Stimulated activated CD8-positive, alpha-beta memory T cell treated with anti-CD3 and anti-CD28 coated beads, Interleukin-2, amount 100 ng/mL, for 1 hour (primary cell): ENCODE measurements at regions not wholly inside any gene's neighbourhood (a gene's known extent, or its start where the extent isn't known, plus 50 kb on each side); places are given as distances from the start of the nearest gene placed in this dataset.

Source experiments
- DNase-seq, 2 donors: peaks; one replicate each; pipeline ENCODE4 v3.0.0-alpha.2; 2020; ENCODE audit warnings: low read depth in 2 of 2

GRCh38 chr6:4192173-4192572, 56.8 kb upstream of the ECI2 start:
- DNase-seq, result no peak

- no peak for DNase-seq
Observed at GRCh38 chr6:4191271-4191721, 55.9 kb upstream of the ECI2 start.

GRCh38 chr6:4189249-4189648, 53.9 kb upstream of the ECI2 start:
- DNase-seq, result no peak

GRCh38 chr6:4188801-4189200, 53.4 kb upstream of the ECI2 start:
- no peak for DNase-seq

DNA sequence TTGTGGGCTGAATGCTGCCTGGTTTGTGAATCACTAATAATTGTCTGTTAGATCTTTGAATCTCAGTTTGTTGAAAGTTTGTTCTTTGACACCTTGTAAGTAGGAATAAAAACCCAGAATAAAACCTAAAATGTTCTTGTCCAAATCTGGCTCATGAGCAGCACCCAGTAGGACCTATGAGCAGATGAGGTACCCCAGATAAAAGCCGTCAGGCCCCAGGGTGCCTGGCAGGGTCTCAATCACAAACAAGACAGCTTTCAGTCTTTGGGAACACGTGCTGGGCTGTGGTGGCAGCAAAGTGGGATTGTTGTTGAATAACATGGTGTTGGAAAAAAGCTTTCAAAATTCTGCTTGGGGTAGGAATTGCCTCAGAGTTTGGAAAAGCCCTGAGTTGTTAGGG, 52.1 kb upstream of the ECI2 start:
- DNase-seq, result no peak

GRCh38 chr6:4186385-4186784, 51.0 kb upstream of the ECI2 start:
- no peak for DNase-seq

DNA sequence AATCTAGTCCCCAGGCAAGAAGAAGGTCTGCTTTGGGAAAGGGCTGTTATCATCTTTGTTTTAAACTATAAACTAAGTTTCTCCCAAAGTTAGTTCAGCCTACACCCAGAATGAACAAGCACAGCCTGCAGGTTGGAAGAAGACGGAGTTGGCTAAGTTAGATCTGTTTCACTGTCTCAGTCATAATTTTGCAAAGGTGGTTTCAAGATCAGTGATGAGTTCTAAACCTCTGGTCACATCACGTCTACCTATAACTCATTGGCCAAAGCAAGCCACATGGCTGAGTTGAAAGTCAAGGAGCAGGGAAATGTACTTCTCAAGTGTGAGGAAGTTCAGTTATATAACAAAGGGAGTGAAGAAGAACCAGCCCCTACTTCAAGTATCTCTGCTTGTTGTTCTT, 50.5 kb upstream of the ECI2 start:
- DNase-seq, result no peak

DNA sequence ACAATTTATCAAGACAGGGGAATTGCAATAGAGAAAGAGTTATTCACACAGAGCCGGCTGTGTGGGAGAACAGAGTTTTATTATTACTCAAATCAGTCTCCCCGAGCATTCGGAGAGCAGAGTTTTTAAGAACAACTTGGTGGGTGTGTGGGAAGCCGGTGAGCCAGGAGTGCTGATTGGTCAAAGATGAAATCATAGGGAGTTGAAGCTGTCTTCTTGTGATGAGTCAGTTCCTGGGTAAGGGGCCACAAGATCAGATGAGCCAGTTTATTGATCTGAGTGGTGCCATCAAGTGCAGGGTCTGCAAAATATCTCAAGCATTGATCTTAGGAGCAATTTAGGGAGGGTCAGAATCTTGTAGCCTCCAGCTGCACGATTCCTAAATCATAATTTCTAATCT, 50.0 kb upstream of the ECI2 start:
- DNase-seq, result no peak
